Activated naive CD4-positive, alpha-beta T cell treated with anti-CD3 and anti-CD28 coated beads, Interleukin-2, amount 10 ng/mL, durations not matched to agents 7 days and 5 days (primary cell): ENCODE measurements at regions not wholly inside any gene's neighbourhood (a gene's known extent, or its start where the extent isn't known, plus 50 kb on each side); places are given as distances from the start of the nearest gene placed in this dataset.

Experiments used
- CTCF ChIA-PET: fragments of 350-600 bp; sonication (Branson Sonifier 250); formaldehyde crosslinking; loops from one replicate; lab custom pipeline; 2021; ENCODE audit warnings: antibody characterized with exemption; lab: Charles Lee
- DNase-seq: peaks from one replicate; pipeline ENCODE4 v3.0.0-alpha.2; 2020
- H3K27ac Mint-ChIP-seq: one replicate; pipeline ENCODE4 v1.8.0; 2021; ENCODE audit warnings: mild to moderate bottlenecking, moderate library complexity, mixed read lengths
- H3K27me3 Mint-ChIP-seq: one replicate; pipeline ENCODE4 v1.8.0; 2021; ENCODE audit warnings: mild to moderate bottlenecking, mixed read lengths
- H3K36me3 Mint-ChIP-seq: one replicate; pipeline ENCODE4 v1.8.0; 2021; ENCODE audit warnings: mixed read lengths
- H3K4me1 Mint-ChIP-seq: one replicate; pipeline ENCODE4 v1.8.0; 2021; ENCODE audit warnings: mixed read lengths
- H3K4me3 Mint-ChIP-seq: one replicate; pipeline ENCODE4 v1.8.0; 2021; ENCODE audit warnings: mild to moderate bottlenecking, moderate library complexity, mixed read lengths
- H3K9me3 Mint-ChIP-seq: one replicate; pipeline ENCODE4 v1.8.0; 2021; ENCODE audit warnings: mixed read lengths

- CTCF ChIA-PET, result no interaction called here
- Mint-ChIP-seq H3K27me3 (no peaks in the 10 kb centered on the region), H3K4me3 (no peak overlapping the region), H3K27ac (no peak overlapping the region), H3K4me1 (no peaks in the 10 kb centered on the region), H3K36me3 (no peaks in the 10 kb centered on the region), H3K9me3 (no peaks in the 10 kb centered on the region)
- no peak for DNase-seq
These were observed 914.3 kb upstream of the AMELY start for GRCh38 chrY:7825874-7826273.

GRCh38 chrY:7821295-7822035 is 909.9 kb upstream of the AMELY start:
- H3K27ac Mint-ChIP-seq, result no peak overlapping the region
- H3K4me3 Mint-ChIP-seq, result no peak overlapping the region

GRCh38 chrY:7818924-7819323 is 907.4 kb upstream of the AMELY start:
- Mint-ChIP-seq H3K9me3 (no peaks in the 10 kb centered on the region), H3K4me3 (no peak overlapping the region), H3K27me3 (no peaks in the 10 kb centered on the region), H3K27ac (no peak overlapping the region), H3K4me1 (no peaks in the 10 kb centered on the region), H3K36me3 (no peaks in the 10 kb centered on the region)
- DNase-seq, result no peak
- CTCF ChIA-PET, result no interaction called here

More at GRCh38 chrY:7821295-7822035, 909.9 kb upstream of the AMELY start:
- H3K36me3 Mint-ChIP-seq, result no peaks in the 10 kb centered on the region
- no peaks in the 10 kb centered on the region for H3K27me3 Mint-ChIP-seq
- CTCF ChIA-PET, result no interaction called here
- no peaks in the 10 kb centered on the region for H3K9me3 Mint-ChIP-seq
- DNase-seq, result no peak
- no peaks in the 10 kb centered on the region for H3K4me1 Mint-ChIP-seq

GRCh38 chrY:7816567-7816966 is 905.0 kb upstream of the AMELY start:
- no peaks in the 10 kb centered on the region for H3K9me3 Mint-ChIP-seq
- H3K27ac Mint-ChIP-seq, result no peak overlapping the region
- no peaks in the 10 kb centered on the region for H3K4me1 Mint-ChIP-seq
- H3K4me3 Mint-ChIP-seq, result no peak overlapping the region
- CTCF ChIA-PET, result no interaction called here
- no peak for DNase-seq
- no peaks in the 10 kb centered on the region for H3K27me3 Mint-ChIP-seq
- H3K36me3 Mint-ChIP-seq, result no peaks in the 10 kb centered on the region

GRCh38 chrY:7815921-7816320 is 904.4 kb upstream of the AMELY start:
- no peak overlapping the region for H3K27ac Mint-ChIP-seq
- no peaks in the 10 kb centered on the region for H3K4me1 Mint-ChIP-seq
- no peaks in the 10 kb centered on the region for H3K9me3 Mint-ChIP-seq
- CTCF ChIA-PET, result no interaction called here
- H3K27me3 Mint-ChIP-seq, result no peaks in the 10 kb centered on the region
- no peak overlapping the region for H3K4me3 Mint-ChIP-seq
- no peaks in the 10 kb centered on the region for H3K36me3 Mint-ChIP-seq
- DNase-seq, result no peak

- CTCF ChIA-PET, result no interaction called here
- no peak overlapping the region for H3K4me3 Mint-ChIP-seq
- H3K9me3 Mint-ChIP-seq, result no peaks in the 10 kb centered on the region
- H3K36me3 Mint-ChIP-seq, result no peaks in the 10 kb centered on the region
- H3K4me1 Mint-ChIP-seq, result no peaks in the 10 kb centered on the region
- H3K27me3 Mint-ChIP-seq, result no peaks in the 10 kb centered on the region
- no peak for DNase-seq
- H3K27ac Mint-ChIP-seq, result no peak overlapping the region
These were observed 903.7 kb upstream of the AMELY start for GRCh38 chrY:7815285-7815684.

GRCh38 chrY:7814361-7814760 is 902.8 kb upstream of the AMELY start:
- no peak for DNase-seq

GRCh38 chrY:7810359-7810758 is 898.8 kb upstream of the AMELY start:
- H3K36me3 Mint-ChIP-seq, result no peaks in the 10 kb centered on the region
- H3K4me3 Mint-ChIP-seq, result no peak overlapping the region
- H3K9me3 Mint-ChIP-seq, result no peaks in the 10 kb centered on the region
- H3K27me3 Mint-ChIP-seq, result no peaks in the 10 kb centered on the region
- no peaks in the 10 kb centered on the region for H3K4me1 Mint-ChIP-seq
- DNase-seq, result no peak
- no peak overlapping the region for H3K27ac Mint-ChIP-seq
- CTCF ChIA-PET, result no interaction called here

More at GRCh38 chrY:7814361-7814760, 902.8 kb upstream of the AMELY start:
- CTCF ChIA-PET, result no interaction called here
- Mint-ChIP-seq H3K4me1 (no peaks in the 10 kb centered on the region), H3K27me3 (no peaks in the 10 kb centered on the region), H3K36me3 (no peaks in the 10 kb centered on the region), H3K27ac (no peak overlapping the region), H3K9me3 (no peaks in the 10 kb centered on the region), H3K4me3 (no peak overlapping the region)

GRCh38 chrY:7807516-7807870 is 895.9 kb upstream of the AMELY start:
- no peaks in the 10 kb centered on the region for H3K27me3 Mint-ChIP-seq
- H3K9me3 Mint-ChIP-seq, result no peaks in the 10 kb centered on the region
- DNase-seq, result no peak
- H3K4me3 Mint-ChIP-seq, result no peak overlapping the region
- no peaks in the 10 kb centered on the region for H3K4me1 Mint-ChIP-seq
- no peak overlapping the region for H3K27ac Mint-ChIP-seq
- H3K36me3 Mint-ChIP-seq, result no peaks in the 10 kb centered on the region
- CTCF ChIA-PET, result no interaction called here

- Mint-ChIP-seq H3K9me3 (no peaks in the 10 kb centered on the region), H3K27ac (no peak overlapping the region), H3K4me3 (no peak overlapping the region), H3K27me3 (no peaks in the 10 kb centered on the region), H3K36me3 (no peaks in the 10 kb centered on the region), H3K4me1 (no peaks in the 10 kb centered on the region)
- CTCF ChIA-PET, result no interaction called here
- no peak for DNase-seq
These were observed 895.3 kb upstream of the AMELY start for GRCh38 chrY:7806592-7807515.

GRCh38 chrY:7805624-7806023 is 894.1 kb upstream of the AMELY start:
- H3K36me3 Mint-ChIP-seq, result no peaks in the 10 kb centered on the region
- no peaks in the 10 kb centered on the region for H3K4me1 Mint-ChIP-seq
- no peak for DNase-seq
- H3K27me3 Mint-ChIP-seq, result no peaks in the 10 kb centered on the region
- H3K4me3 Mint-ChIP-seq, result no peak overlapping the region
- CTCF ChIA-PET, result no interaction called here
- no peak overlapping the region for H3K27ac Mint-ChIP-seq
- no peaks in the 10 kb centered on the region for H3K9me3 Mint-ChIP-seq

- CTCF ChIA-PET, result no interaction called here
- Mint-ChIP-seq H3K4me1 (no peaks in the 10 kb centered on the region), H3K9me3 (no peaks in the 10 kb centered on the region), H3K27me3 (no peaks in the 10 kb centered on the region), H3K4me3 (no peak overlapping the region), H3K36me3 (no peaks in the 10 kb centered on the region), H3K27ac (no peak overlapping the region)
- DNase-seq, result no peak
These were observed 892.2 kb upstream of the AMELY start for GRCh38 chrY:7803737-7804136.

GRCh38 chrY:7796128-7796527 is 884.6 kb upstream of the AMELY start:
- no peaks in the 10 kb centered on the region for H3K4me1 Mint-ChIP-seq

GRCh38 chrY:7794441-7794840 is 882.9 kb upstream of the AMELY start:
- CTCF ChIA-PET, result no interaction called here
- no peak for DNase-seq
- no peak overlapping the region for H3K27ac Mint-ChIP-seq
- no peaks in the 10 kb centered on the region for H3K4me1 Mint-ChIP-seq
- H3K4me3 Mint-ChIP-seq, result no peak overlapping the region
- no peaks in the 10 kb centered on the region for H3K9me3 Mint-ChIP-seq
- no peaks in the 10 kb centered on the region for H3K27me3 Mint-ChIP-seq
- no peaks in the 10 kb centered on the region for H3K36me3 Mint-ChIP-seq

More at GRCh38 chrY:7796128-7796527, 884.6 kb upstream of the AMELY start:
- Mint-ChIP-seq H3K27ac (no peak overlapping the region), H3K27me3 (no peaks in the 10 kb centered on the region), H3K9me3 (no peaks in the 10 kb centered on the region), H3K4me3 (no peak overlapping the region), H3K36me3 (no peaks in the 10 kb centered on the region)
- CTCF ChIA-PET, result no interaction called here
- no peak for DNase-seq

GRCh38 chrY:7793989-7794388 is 882.4 kb upstream of the AMELY start:
- no peak overlapping the region for H3K27ac Mint-ChIP-seq
- no peaks in the 10 kb centered on the region for H3K4me1 Mint-ChIP-seq
- H3K4me3 Mint-ChIP-seq, result no peak overlapping the region
- no peaks in the 10 kb centered on the region for H3K36me3 Mint-ChIP-seq
- H3K9me3 Mint-ChIP-seq, result no peaks in the 10 kb centered on the region
- CTCF ChIA-PET, result no interaction called here
- no peak for DNase-seq
- no peaks in the 10 kb centered on the region for H3K27me3 Mint-ChIP-seq
